ENCODE measurements at regions not wholly inside any gene's neighbourhood (a gene's known extent, or its start where the extent isn't known, plus 50 kb on each side); places are given as distances from the start of the nearest gene placed in this dataset.
A peak's percentile ranks its signal among the peaks of the same experiment; 100 is the strongest.

DNA sequence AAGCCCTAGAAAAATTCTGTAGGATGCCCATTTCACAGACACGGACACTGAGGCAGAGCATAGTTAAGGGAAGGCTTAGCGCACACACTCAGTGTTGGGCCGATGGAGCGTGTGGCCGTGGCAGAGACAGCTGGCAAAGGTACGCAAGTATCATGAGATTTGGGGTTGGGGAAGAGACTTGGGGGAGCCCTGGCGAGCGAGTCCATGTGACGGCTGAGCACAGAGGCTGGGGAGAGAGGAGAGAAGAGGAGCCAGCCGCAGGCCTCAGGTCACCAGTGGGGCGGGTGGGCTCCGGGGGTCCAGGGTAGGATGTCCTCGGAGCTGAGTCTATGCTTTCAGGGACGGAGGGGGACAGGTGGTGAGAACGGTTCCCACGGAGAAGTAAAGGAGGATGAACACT, 311.3 kb downstream of the CTTN start (continued):
- TF ChIP-seq, protein P1, sequence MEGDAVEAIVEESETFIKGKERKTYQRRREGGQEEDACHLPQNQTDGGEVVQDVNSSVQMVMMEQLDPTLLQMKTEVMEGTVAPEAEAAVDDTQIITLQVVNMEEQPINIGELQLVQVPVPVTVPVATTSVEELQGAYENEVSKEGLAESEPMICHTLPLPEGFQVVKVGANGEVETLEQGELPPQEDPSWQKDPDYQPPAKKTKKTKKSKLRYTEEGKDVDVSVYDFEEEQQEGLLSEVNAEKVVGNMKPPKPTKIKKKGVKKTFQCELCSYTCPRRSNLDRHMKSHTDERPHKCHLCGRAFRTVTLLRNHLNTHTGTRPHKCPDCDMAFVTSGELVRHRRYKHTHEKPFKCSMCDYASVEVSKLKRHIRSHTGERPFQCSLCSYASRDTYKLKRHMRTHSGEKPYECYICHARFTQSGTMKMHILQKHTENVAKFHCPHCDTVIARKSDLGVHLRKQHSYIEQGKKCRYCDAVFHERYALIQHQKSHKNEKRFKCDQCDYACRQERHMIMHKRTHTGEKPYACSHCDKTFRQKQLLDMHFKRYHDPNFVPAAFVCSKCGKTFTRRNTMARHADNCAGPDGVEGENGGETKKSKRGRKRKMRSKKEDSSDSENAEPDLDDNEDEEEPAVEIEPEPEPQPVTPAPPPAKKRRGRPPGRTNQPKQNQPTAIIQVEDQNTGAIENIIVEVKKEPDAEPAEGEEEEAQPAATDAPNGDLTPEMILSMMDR (conservative IDR thresholded peaks at IDR 0.05; ENCODE audit: low read depth in 2 of 2), result no peak
- TF ChIP-seq NANOG (IDR thresholded peaks at IDR 0.05; ENCODE audit: borderline replicate concordance) (no peak), STAT1 (IDR thresholded peaks at IDR 0.05; ENCODE audit: unreplicated experiment) (no peak)

DNA sequence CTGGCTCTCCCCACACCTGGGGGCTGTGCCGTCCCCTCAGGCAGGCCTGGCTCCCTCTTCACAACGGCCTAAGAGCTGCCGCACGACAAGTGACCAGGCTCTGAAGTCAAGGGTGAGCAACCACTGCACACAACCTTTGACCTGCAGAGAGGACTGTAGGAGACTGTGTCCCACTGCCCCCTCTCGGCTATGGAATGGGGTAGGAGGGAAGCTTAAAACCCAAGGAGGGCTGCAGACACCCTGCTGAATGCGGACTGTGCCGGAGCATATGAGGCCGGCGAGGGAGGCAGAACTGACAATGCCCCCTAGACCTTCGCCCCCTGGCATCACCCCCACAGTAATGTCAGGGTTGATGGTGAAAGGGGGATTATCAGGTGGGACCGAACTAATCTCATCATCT, 311.9 kb downstream of the CTTN start:
- H3K27ac Mint-ChIP-seq, result no peak overlapping the region
- H3K79me2 ChIP-seq (replicated peaks; ENCODE audit: insufficient read depth), result no peaks in the 10 kb centered on the region
- H3K4me3 ChIP-seq, result no peak overlapping the region
- H3K9me2 ChIP-seq (ENCODE audit: insufficient read depth), result no peaks in the 10 kb centered on the region
- no peak overlapping the region for H3K4me3 Mint-ChIP-seq
- H3K27ac ChIP-seq (ENCODE audit: low read depth), result no peak overlapping the region
- H3K27me3 ChIP-seq (ENCODE audit: insufficient read depth), result no peaks in the 10 kb centered on the region
- no peaks in the 10 kb centered on the region; the same call in 2 of the 3 replicates for H3K9me3 Mint-ChIP-seq
- H3K27me3 Mint-ChIP-seq (ENCODE audit: insufficient read depth, low read depth, poor library complexity), result peaks cover 12% of the 10 kb centered on the region
- no peak for TF ChIP-seq ZNF114 (CRISPR knock-in tag; IDR thresholded peaks at IDR 0.05)
- TF ChIP-seq, protein P1 (conservative IDR thresholded peaks at IDR 0.05; ENCODE audit: low read depth in 2 of 2), result peak in 1 of 2 experiments; percentile 21; a peak in 1 of 4 replicates
- H3F3A ChIP-seq (replicated peaks; ENCODE audit: low read depth), result no peaks in the 10 kb centered on the region
- H3K36me3 ChIP-seq (ENCODE audit: insufficient read depth), result no peaks in the 10 kb centered on the region
- no peaks in the 10 kb centered on the region for H3K4me1 ChIP-seq (ENCODE audit: insufficient read depth)
- no peak overlapping the region for H3K4me2 ChIP-seq
- no peak overlapping the region for H2AFZ ChIP-seq
- H3K4me1 Mint-ChIP-seq, result peaks cover 41% of the 10 kb centered on the region
- H3K36me3 Mint-ChIP-seq (ENCODE audit: low read depth), result no peaks in the 10 kb centered on the region; the same call in 2 of the 3 replicates
- no peaks in the 10 kb centered on the region; the same call in 1 of the 2 replicates for H4K20me1 ChIP-seq (replicated peaks; ENCODE audit: insufficient read depth)
- DNase-seq (ENCODE audit: low spot score), result no peak
- no peak for ATAC-seq

DNA sequence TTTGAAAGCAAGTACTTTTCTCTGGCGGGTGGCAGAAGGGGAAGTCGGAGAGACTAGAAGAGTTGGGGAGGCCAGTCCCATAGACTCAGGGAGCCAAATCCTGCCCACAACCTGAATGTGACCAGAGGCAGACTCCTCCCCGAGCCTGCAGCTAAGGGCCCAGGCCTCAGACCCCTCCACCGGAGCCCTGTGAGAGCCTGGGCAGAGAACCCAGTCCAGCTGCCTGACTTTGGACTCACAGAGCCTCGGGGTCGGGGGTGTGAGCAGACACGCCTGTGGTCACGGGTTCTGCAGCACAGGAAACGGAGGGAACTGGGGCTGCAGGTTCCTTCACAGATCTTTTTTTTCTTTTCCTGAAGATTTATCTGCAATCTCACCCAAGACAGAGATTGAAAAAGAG, 312.3 kb downstream of the CTTN start:
- Mint-ChIP-seq H3K27me3 (ENCODE audit: insufficient read depth, low read depth, poor library complexity) (peaks cover 12% of the 10 kb centered on the region), H3K36me3 (ENCODE audit: low read depth) (no peaks in the 10 kb centered on the region; the same call in 2 of the 3 replicates), H3K27ac (no peak overlapping the region), H3K9me3 (no peaks in the 10 kb centered on the region; the same call in 2 of the 3 replicates), H3K4me1 (peaks cover 43% of the 10 kb centered on the region), H3K4me3 (no peak overlapping the region)
- no peaks in the 10 kb centered on the region for H3K79me2 ChIP-seq (replicated peaks; ENCODE audit: insufficient read depth)
- H3K9me2 ChIP-seq (ENCODE audit: insufficient read depth), result no peaks in the 10 kb centered on the region
- no peak for DNase-seq (ENCODE audit: low spot score)
- no peak overlapping the region for H3K4me3 ChIP-seq
- no peak overlapping the region for H2AFZ ChIP-seq
- H3F3A ChIP-seq (replicated peaks; ENCODE audit: low read depth), result no peaks in the 10 kb centered on the region
- no peaks in the 10 kb centered on the region for H3K36me3 ChIP-seq (ENCODE audit: insufficient read depth)
- H4K20me1 ChIP-seq (replicated peaks; ENCODE audit: insufficient read depth), result no peaks in the 10 kb centered on the region; the same call in 1 of the 2 replicates
- H3K27ac ChIP-seq (ENCODE audit: low read depth), result no peak overlapping the region
- no peaks in the 10 kb centered on the region for H3K27me3 ChIP-seq (ENCODE audit: insufficient read depth)
- H3K4me1 ChIP-seq (ENCODE audit: insufficient read depth), result no peaks in the 10 kb centered on the region
- no peak overlapping the region for H3K4me2 ChIP-seq
- no peak for ATAC-seq
- TF ChIP-seq CREB1 (CRISPR knock-in tag; IDR thresholded peaks at IDR 0.05; ENCODE audit: low read depth), result no peak
- TF ChIP-seq ZNF114 (CRISPR knock-in tag; IDR thresholded peaks at IDR 0.05), result no peak
- no peak for TF ChIP-seq POLR2AphosphoS5 (IDR thresholded peaks at IDR 0.05; ENCODE audit: low read depth)
- TF ChIP-seq, protein P2, sequence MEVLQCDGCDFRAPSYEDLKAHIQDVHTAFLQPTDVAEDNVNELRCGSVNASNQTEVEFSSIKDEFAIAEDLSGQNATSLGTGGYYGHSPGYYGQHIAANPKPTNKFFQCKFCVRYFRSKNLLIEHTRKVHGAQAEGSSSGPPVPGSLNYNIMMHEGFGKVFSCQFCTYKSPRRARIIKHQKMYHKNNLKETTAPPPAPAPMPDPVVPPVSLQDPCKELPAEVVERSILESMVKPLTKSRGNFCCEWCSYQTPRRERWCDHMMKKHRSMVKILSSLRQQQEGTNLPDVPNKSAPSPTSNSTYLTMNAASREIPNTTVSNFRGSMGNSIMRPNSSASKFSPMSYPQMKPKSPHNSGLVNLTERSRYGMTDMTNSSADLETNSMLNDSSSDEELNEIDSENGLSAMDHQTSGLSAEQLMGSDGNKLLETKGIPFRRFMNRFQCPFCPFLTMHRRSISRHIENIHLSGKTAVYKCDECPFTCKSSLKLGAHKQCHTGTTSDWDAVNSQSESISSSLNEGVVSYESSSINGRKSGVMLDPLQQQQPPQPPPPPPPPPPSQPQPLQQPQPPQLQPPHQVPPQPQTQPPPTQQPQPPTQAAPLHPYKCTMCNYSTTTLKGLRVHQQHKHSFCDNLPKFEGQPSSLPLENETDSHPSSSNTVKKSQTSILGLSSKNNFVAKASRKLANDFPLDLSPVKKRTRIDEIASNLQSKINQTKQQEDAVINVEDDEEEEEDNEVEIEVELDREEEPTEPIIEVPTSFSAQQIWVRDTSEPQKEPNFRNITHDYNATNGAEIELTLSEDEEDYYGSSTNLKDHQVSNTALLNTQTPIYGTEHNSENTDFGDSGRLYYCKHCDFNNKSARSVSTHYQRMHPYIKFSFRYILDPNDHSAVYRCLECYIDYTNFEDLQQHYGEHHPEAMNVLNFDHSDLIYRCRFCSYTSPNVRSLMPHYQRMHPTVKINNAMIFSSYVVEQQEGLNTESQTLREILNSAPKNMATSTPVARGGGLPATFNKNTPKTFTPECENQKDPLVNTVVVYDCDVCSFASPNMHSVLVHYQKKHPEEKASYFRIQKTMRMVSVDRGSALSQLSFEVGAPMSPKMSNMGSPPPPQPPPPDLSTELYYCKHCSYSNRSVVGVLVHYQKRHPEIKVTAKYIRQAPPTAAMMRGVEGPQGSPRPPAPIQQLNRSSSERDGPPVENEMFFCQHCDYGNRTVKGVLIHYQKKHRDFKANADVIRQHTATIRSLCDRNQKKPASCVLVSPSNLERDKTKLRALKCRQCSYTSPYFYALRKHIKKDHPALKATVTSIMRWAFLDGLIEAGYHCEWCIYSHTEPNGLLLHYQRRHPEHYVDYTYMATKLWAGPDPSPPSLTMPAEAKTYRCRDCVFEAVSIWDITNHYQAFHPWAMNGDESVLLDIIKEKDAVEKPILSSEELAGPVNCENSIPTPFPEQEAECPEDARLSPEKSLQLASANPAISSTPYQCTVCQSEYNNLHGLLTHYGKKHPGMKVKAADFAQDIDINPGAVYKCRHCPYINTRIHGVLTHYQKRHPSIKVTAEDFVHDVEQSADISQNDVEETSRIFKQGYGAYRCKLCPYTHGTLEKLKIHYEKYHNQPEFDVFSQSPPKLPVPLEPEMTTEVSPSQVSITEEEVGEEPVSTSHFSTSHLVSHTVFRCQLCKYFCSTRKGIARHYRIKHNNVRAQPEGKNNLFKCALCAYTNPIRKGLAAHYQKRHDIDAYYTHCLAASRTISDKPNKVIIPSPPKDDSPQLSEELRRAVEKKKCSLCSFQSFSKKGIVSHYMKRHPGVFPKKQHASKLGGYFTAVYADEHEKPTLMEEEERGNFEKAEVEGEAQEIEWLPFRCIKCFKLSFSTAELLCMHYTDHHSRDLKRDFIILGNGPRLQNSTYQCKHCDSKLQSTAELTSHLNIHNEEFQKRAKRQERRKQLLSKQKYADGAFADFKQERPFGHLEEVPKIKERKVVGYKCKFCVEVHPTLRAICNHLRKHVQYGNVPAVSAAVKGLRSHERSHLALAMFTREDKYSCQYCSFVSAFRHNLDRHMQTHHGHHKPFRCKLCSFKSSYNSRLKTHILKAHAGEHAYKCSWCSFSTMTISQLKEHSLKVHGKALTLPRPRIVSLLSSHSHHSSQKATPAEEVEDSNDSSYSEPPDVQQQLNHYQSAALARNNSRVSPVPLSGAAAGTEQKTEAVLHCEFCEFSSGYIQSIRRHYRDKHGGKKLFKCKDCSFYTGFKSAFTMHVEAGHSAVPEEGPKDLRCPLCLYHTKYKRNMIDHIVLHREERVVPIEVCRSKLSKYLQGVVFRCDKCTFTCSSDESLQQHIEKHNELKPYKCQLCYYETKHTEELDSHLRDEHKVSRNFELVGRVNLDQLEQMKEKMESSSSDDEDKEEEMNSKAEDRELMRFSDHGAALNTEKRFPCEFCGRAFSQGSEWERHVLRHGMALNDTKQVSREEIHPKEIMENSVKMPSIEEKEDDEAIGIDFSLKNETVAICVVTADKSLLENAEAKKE (CRISPR knock-in tag; IDR thresholded peaks at IDR 0.05), result no peak
- TF ChIP-seq EZH2phosphoT487 (IDR thresholded peaks at IDR 0.05; ENCODE audit: unreplicated experiment), result no peak
- TF ChIP-seq JUNB (IDR thresholded peaks at IDR 0.05; ENCODE audit: unreplicated experiment), result no peak

Data from GM23338 (cell line).